ENCODE measurements at regions not wholly inside any gene's neighbourhood (a gene's known extent, or its start where the extent isn't known, plus 50 kb on each side); places are given as distances from the start of the nearest gene placed in this dataset.

DNA sequence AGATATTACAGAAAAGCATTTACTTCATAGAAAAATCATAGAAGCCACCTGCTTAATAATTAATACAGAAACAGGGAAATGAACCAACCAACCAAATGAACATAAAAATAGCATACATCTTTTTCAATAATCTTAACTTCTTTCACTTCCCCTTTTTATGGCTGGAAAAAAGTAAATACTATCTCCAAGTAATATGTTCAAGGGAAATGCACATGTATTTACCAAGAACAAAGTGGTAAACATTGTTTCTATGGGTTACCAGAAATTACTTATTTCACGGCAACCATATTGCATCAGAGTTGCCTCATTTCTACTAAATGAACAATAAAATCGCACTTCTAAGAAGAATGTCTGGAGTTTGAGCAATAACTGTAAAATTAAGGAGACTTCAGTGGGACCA is 321.3 kb downstream of the TMA16 start:
- no peaks in the 10 kb centered on the region for H3K9me3 ChIP-seq (ENCODE audit: control insufficient read depth, insufficient read depth, low read depth, low read length)
- H3K36me3 ChIP-seq (ENCODE audit: control insufficient read depth in 2 of 2, insufficient read depth in 1 of 2, low read length in 2 of 2), result no peaks in the 10 kb centered on the region
- H3K27ac ChIP-seq (ENCODE audit: extremely low read depth, low read depth, low read length), result no peak overlapping the region
- TF ChIP-seq ZNF549 (tag by site-specific recombination; IDR thresholded peaks at IDR 0.05) (no peak), GLIS2 (tag by site-specific recombination; IDR thresholded peaks at IDR 0.05) (no peak), MEIS1 (CRISPR knock-in tag; IDR thresholded peaks at IDR 0.05; ENCODE audit: borderline replicate concordance) (no peak), ZXDB (tag by site-specific recombination; IDR thresholded peaks at IDR 0.05) (no peak), ZNF664 (tag by site-specific recombination; IDR thresholded peaks at IDR 0.05) (no peak), ZNF747 (tag by site-specific recombination; IDR thresholded peaks at IDR 0.05) (no peak), ZNF175 (tag by site-specific recombination; IDR thresholded peaks at IDR 0.05) (no peak), ZNF529 (tag by site-specific recombination; IDR thresholded peaks at IDR 0.05; ENCODE audit: insufficient replicate concordance) (no peak), ZNF24 (tag by site-specific recombination; IDR thresholded peaks at IDR 0.05) (no peak), HOXA7 (CRISPR knock-in tag; IDR thresholded peaks at IDR 0.05; ENCODE audit: borderline replicate concordance) (no peak), AEBP2 (tag by site-specific recombination; IDR thresholded peaks at IDR 0.05; ENCODE audit: borderline replicate concordance) (no peak), ZNF350 (tag by site-specific recombination; IDR thresholded peaks at IDR 0.05) (no peak)
- H3K4me3 ChIP-seq (ENCODE audit: low read depth, low read length), result no peak overlapping the region
- CTCF ChIA-PET, result no interaction called here
- POLR2A ChIA-PET, result no interaction called here
- H3K4me1 ChIP-seq (ENCODE audit: control insufficient read depth, insufficient read depth, low read length), result no peaks in the 10 kb centered on the region

- Histone ChIP-seq H3K4me3 (ENCODE audit: low read depth, low read length) (no peak overlapping the region), H3K27ac (ENCODE audit: extremely low read depth, low read depth, low read length) (no peak overlapping the region), H3K9me3 (ENCODE audit: control insufficient read depth, insufficient read depth, low read depth, low read length) (no peaks in the 10 kb centered on the region), H3K36me3 (ENCODE audit: control insufficient read depth in 2 of 2, insufficient read depth in 1 of 2, low read length in 2 of 2) (no peaks in the 10 kb centered on the region), H3K4me1 (ENCODE audit: control insufficient read depth, insufficient read depth, low read length) (no peaks in the 10 kb centered on the region)
- ChIA-PET CTCF (no interaction called here), POLR2A (no interaction called here)
- TF ChIP-seq ZNF645 (tag by site-specific recombination; IDR thresholded peaks at IDR 0.05) (no peak), GLIS1 (tag by site-specific recombination; IDR thresholded peaks at IDR 0.05) (no peak), ZBTB7A (tag by site-specific recombination; IDR thresholded peaks at IDR 0.05; ENCODE audit: low read depth) (no peak), ZNF704 (tag by site-specific recombination; IDR thresholded peaks at IDR 0.05) (no peak), GLIS2 (tag by site-specific recombination; IDR thresholded peaks at IDR 0.05) (no peak), KLF9 (tag by site-specific recombination; IDR thresholded peaks at IDR 0.05; ENCODE audit: low read depth) (no peak), SCRT2 (tag by site-specific recombination; IDR thresholded peaks at IDR 0.05) (no peak), HOXC10 (CRISPR knock-in tag; IDR thresholded peaks at IDR 0.05) (no peak), KLF10 (tag by site-specific recombination; IDR thresholded peaks at IDR 0.05) (no peak), ZNF791 (tag by site-specific recombination; IDR thresholded peaks at IDR 0.05) (no peak), SETDB1 (IDR thresholded peaks at IDR 0.05; ENCODE audit: insufficient read length, low read length) (no peak), ZNF302 (tag by site-specific recombination; IDR thresholded peaks at IDR 0.05; ENCODE audit: low read depth) (no peak), ZNF175 (tag by site-specific recombination; IDR thresholded peaks at IDR 0.05) (no peak), ZNF664 (tag by site-specific recombination; IDR thresholded peaks at IDR 0.05) (no peak), ZNF248 (tag by site-specific recombination; IDR thresholded peaks at IDR 0.05) (no peak)
- TF ChIP-seq, protein P1, sequence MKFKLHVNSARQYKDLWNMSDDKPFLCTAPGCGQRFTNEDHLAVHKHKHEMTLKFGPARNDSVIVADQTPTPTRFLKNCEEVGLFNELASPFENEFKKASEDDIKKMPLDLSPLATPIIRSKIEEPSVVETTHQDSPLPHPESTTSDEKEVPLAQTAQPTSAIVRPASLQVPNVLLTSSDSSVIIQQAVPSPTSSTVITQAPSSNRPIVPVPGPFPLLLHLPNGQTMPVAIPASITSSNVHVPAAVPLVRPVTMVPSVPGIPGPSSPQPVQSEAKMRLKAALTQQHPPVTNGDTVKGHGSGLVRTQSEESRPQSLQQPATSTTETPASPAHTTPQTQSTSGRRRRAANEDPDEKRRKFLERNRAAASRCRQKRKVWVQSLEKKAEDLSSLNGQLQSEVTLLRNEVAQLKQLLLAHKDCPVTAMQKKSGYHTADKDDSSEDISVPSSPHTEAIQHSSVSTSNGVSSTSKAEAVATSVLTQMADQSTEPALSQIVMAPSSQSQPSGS (tag by site-specific recombination; IDR thresholded peaks at IDR 0.05; ENCODE audit: low read depth), result no peak
- TF ChIP-seq, protein P2, sequence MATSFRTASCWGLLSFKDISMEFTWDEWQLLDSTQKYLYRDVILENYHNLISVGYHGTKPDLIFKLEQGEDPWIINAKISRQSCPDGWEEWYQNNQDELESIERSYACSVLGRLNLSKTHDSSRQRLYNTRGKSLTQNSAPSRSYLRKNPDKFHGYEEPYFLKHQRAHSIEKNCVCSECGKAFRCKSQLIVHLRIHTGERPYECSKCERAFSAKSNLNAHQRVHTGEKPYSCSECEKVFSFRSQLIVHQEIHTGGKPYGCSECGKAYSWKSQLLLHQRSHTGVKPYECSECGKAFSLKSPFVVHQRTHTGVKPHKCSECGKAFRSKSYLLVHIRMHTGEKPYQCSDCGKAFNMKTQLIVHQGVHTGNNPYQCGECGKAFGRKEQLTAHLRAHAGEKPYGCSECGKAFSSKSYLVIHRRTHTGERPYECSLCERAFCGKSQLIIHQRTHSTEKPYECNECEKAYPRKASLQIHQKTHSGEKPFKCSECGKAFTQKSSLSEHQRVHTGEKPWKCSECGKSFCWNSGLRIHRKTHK (tag by site-specific recombination; IDR thresholded peaks at IDR 0.05), result no peak
- TF ChIP-seq, protein P3, sequence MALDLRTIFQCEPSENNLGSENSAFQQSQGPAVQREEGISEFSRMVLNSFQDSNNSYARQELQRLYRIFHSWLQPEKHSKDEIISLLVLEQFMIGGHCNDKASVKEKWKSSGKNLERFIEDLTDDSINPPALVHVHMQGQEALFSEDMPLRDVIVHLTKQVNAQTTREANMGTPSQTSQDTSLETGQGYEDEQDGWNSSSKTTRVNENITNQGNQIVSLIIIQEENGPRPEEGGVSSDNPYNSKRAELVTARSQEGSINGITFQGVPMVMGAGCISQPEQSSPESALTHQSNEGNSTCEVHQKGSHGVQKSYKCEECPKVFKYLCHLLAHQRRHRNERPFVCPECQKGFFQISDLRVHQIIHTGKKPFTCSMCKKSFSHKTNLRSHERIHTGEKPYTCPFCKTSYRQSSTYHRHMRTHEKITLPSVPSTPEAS (tag by site-specific recombination; IDR thresholded peaks at IDR 0.05), result no peak
- TF ChIP-seq, protein P4, sequence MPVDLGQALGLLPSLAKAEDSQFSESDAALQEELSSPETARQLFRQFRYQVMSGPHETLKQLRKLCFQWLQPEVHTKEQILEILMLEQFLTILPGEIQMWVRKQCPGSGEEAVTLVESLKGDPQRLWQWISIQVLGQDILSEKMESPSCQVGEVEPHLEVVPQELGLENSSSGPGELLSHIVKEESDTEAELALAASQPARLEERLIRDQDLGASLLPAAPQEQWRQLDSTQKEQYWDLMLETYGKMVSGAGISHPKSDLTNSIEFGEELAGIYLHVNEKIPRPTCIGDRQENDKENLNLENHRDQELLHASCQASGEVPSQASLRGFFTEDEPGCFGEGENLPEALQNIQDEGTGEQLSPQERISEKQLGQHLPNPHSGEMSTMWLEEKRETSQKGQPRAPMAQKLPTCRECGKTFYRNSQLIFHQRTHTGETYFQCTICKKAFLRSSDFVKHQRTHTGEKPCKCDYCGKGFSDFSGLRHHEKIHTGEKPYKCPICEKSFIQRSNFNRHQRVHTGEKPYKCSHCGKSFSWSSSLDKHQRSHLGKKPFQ (tag by site-specific recombination; IDR thresholded peaks at IDR 0.05), result no peak
Observed at GRCh38 chr4:163816494-163816893, 322.0 kb downstream of the TMA16 start.
